Immature natural killer cell (primary cell): ENCODE measurements at regions not wholly inside any gene's neighbourhood (a gene's known extent, or its start where the extent isn't known, plus 50 kb on each side); places are given as distances from the start of the nearest gene placed in this dataset.

Experiments
- DNase-seq, 3 donors: peaks; one replicate each; pipeline ENCODE4 v3.0.0; 2022; ENCODE audit warnings: mixed read lengths in 1 of 3
- H3K27ac Mint-ChIP-seq, 6 donors: one replicate each; pipeline ENCODE4 v1.8.0; 2020; ENCODE audit warnings: mixed read lengths in 6 of 6, mild to moderate bottlenecking in 5 of 6, inconsistent platforms in 4 of 6, moderate library complexity in 3 of 6
- H3K27me3 Mint-ChIP-seq, 3 donors: one replicate each; pipeline ENCODE4 v1.8.0; 2020 to 2021; ENCODE audit warnings: low read depth in 3 of 3, mild to moderate bottlenecking in 3 of 3, mixed read lengths in 3 of 3, moderate library complexity in 3 of 3, inconsistent platforms in 1 of 3
- H3K36me3 Mint-ChIP-seq, 3 donors: one replicate each; pipeline ENCODE4 v1.8.0; 2020; ENCODE audit warnings: mixed read lengths in 3 of 3, inconsistent platforms in 2 of 3, mild to moderate bottlenecking in 2 of 3
- H3K4me1 Mint-ChIP-seq, 2 donors: one replicate each; pipeline ENCODE4 v1.8.0; 2020; ENCODE audit warnings: inconsistent platforms in 2 of 2, mild to moderate bottlenecking in 2 of 2, mixed read lengths in 2 of 2, moderate library complexity in 1 of 2
- H3K4me3 Mint-ChIP-seq, 5 donors: one replicate each; pipeline ENCODE4 v1.8.0; 2020; ENCODE audit warnings: mild to moderate bottlenecking in 5 of 5, mixed read lengths in 5 of 5, inconsistent platforms in 3 of 5, moderate library complexity in 3 of 5
- H3K9me3 Mint-ChIP-seq, 6 donors: one replicate each; pipeline ENCODE4 v1.8.0; 2020; ENCODE audit warnings: mild to moderate bottlenecking in 6 of 6, mixed read lengths in 6 of 6, inconsistent platforms in 4 of 6, moderate library complexity in 3 of 6

GRCh38 chr5:60014331-60014730 lies 120.8 kb upstream of the PDE4D start:
- no peak for DNase-seq
- Mint-ChIP-seq H3K4me1 (no peaks in the 10 kb centered on the region), H3K27ac (no peak overlapping the region), H3K36me3 (no peaks in the 10 kb centered on the region), H3K9me3 (peaks cover 4 to 21% (median 10%) of the 10 kb centered on the region in 6 donors), H3K27me3 (no peaks in the 10 kb centered on the region), H3K4me3 (no peak overlapping the region)

GRCh38 chr5:60010853-60011252 lies 117.3 kb upstream of the PDE4D start:
- Mint-ChIP-seq H3K4me3 (no peak overlapping the region), H3K36me3 (no peaks in the 10 kb centered on the region), H3K9me3 (peaks cover 2 to 21% (median 6%) of the 10 kb centered on the region in 6 donors), H3K4me1 (no peaks in the 10 kb centered on the region), H3K27ac (no peak overlapping the region), H3K27me3 (no peaks in the 10 kb centered on the region)
- no peak for DNase-seq

DNA sequence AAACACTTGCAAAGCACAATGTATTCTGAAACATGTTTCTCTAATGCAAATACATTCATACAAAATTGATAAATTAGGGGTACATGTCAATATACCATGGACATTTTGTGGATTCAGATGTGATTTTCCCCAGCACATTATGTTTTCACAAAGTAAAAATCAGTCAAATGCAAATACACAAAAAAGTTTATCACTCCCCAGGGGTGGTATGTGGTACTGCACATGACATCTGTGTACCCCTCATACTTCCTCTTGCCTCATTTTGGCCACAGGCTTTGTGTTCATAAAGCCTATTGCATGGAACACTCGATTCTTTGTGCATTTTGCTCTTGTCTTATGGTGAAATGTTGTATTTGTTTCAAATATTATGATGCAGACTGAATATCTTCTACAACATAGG lies 116.8 kb upstream of the PDE4D start:
- Mint-ChIP-seq H3K4me1 (no peaks in the 10 kb centered on the region), H3K27me3 (no peaks in the 10 kb centered on the region), H3K4me3 (no peak overlapping the region), H3K9me3 (peaks cover 2 to 19% (median 5%) of the 10 kb centered on the region in 6 donors), H3K36me3 (no peaks in the 10 kb centered on the region), H3K27ac (no peak overlapping the region)
- no peak for DNase-seq

DNA sequence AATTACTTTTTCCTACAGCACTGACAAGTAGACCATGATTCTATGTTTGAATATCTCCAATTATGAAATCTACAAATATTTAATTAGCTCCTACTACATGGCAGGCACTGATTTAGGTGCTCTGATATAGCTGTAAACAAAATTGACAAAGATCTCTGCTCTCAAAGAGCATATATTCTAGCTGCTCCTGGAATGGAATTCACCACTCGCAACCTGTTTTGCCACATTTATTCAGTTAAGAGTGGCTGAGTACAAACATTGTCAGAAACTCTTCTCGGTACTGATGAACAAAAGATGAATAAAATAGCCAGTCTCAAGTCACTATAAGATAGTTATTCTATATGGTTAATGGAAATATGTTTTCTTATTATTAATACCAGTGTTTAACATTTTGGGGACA lies 114.2 kb upstream of the PDE4D start:
- H3K4me1 Mint-ChIP-seq: no peaks in the 10 kb centered on the region
- H3K27me3 Mint-ChIP-seq: no peaks in the 10 kb centered on the region
- no peaks in the 10 kb centered on the region for H3K36me3 Mint-ChIP-seq
- H3K4me3 Mint-ChIP-seq: no peak overlapping the region
- no peak overlapping the region for H3K27ac Mint-ChIP-seq
- H3K9me3 Mint-ChIP-seq: peaks cover 0 to 8% (median 2%) of the 10 kb centered on the region in 6 donors
- DNase-seq: no peak

GRCh38 chr5:59999056-59999455 lies 105.5 kb upstream of the PDE4D start:
- H3K36me3 Mint-ChIP-seq: no peaks in the 10 kb centered on the region
- no peak overlapping the region for H3K4me3 Mint-ChIP-seq
- H3K4me1 Mint-ChIP-seq: no peaks in the 10 kb centered on the region

DNA sequence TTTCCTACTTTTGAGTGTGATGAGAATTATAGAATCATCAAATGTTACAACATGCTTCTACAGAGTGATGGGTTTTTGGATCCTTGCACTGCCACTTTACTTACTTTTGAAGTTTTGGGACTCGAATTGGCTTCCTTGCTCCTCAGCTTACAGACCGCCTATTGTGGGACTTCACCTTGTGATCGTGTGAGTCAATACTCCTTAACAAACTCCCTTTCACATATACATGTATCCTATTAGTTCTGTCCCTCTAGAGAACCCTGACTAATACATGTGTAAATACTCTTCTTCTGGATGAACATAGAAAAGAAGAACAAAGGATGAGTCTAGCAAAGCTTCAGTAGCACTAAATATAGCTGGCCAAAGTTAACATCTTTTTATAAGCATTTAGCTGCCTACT lies 98.7 kb upstream of the PDE4D start:
- Mint-ChIP-seq H3K36me3 (no peaks in the 10 kb centered on the region), H3K4me1 (no peaks in the 10 kb centered on the region), H3K27me3 (no peaks in the 10 kb centered on the region), H3K9me3 (peaks cover 0 to 17% (median 4%) of the 10 kb centered on the region in 6 donors), H3K4me3 (no peak overlapping the region), H3K27ac (no peak overlapping the region)
- no peak for DNase-seq

More at GRCh38 chr5:59999056-59999455, 105.5 kb upstream of the PDE4D start:
- Mint-ChIP-seq H3K27ac (no peak overlapping the region), H3K27me3 (no peaks in the 10 kb centered on the region), H3K9me3 (peaks cover 0 to 15% (median 8%) of the 10 kb centered on the region in 6 donors)
- no peak for DNase-seq

- Mint-ChIP-seq H3K9me3 (peaks cover 0 to 17% (median 6%) of the 10 kb centered on the region in 6 donors), H3K27me3 (no peaks in the 10 kb centered on the region), H3K36me3 (no peaks in the 10 kb centered on the region), H3K4me3 (no peak overlapping the region), H3K4me1 (no peaks in the 10 kb centered on the region), H3K27ac (no peak overlapping the region)
- DNase-seq: no peak
Measured at GRCh38 chr5:59988396-59988795, 94.9 kb upstream of the PDE4D start.

- Mint-ChIP-seq H3K4me1 (no peaks in the 10 kb centered on the region), H3K9me3 (peaks cover 0 to 25% (median 7%) of the 10 kb centered on the region in 6 donors), H3K27ac (no peak overlapping the region), H3K4me3 (no peak overlapping the region), H3K36me3 (no peaks in the 10 kb centered on the region), H3K27me3 (no peaks in the 10 kb centered on the region)
- no peak for DNase-seq
Measured at GRCh38 chr5:59976342-59976741, 82.8 kb upstream of the PDE4D start.

- Mint-ChIP-seq H3K9me3 (peaks cover 0 to 27% (median 8%) of the 10 kb centered on the region in 6 donors), H3K4me3 (no peak overlapping the region), H3K27me3 (no peaks in the 10 kb centered on the region), H3K27ac (no peak overlapping the region), H3K36me3 (no peaks in the 10 kb centered on the region), H3K4me1 (no peaks in the 10 kb centered on the region)
- DNase-seq: no peak
Measured at GRCh38 chr5:59972043-59972442, 78.5 kb upstream of the PDE4D start.

- DNase-seq: no peak
- Mint-ChIP-seq H3K9me3 (peaks cover 0 to 9% (median 5%) of the 10 kb centered on the region in 6 donors), H3K36me3 (no peaks in the 10 kb centered on the region), H3K4me3 (no peak overlapping the region), H3K4me1 (no peaks in the 10 kb centered on the region), H3K27ac (no peak overlapping the region), H3K27me3 (peaks cover 0 to 2% (median 2%) of the 10 kb centered on the region in 3 donors)
Measured at GRCh38 chr5:59959330-59959729, 65.8 kb upstream of the PDE4D start.

- Mint-ChIP-seq H3K27me3 (peaks cover 0 to 4% (median 2%) of the 10 kb centered on the region in 3 donors), H3K36me3 (no peaks in the 10 kb centered on the region), H3K4me1 (no peaks in the 10 kb centered on the region), H3K9me3 (peaks cover 3 to 9% (median 6%) of the 10 kb centered on the region in 6 donors), H3K4me3 (no peak overlapping the region), H3K27ac (no peak overlapping the region)
- DNase-seq: no peak
Measured at GRCh38 chr5:59956130-59956783, 62.7 kb upstream of the PDE4D start.

GRCh38 chr5:59955241-59955640 lies 61.7 kb upstream of the PDE4D start:
- H3K4me1 Mint-ChIP-seq: no peaks in the 10 kb centered on the region
- peaks cover 0 to 2% (median 2%) of the 10 kb centered on the region in 3 donors for H3K27me3 Mint-ChIP-seq
- no peak overlapping the region for H3K27ac Mint-ChIP-seq
- H3K4me3 Mint-ChIP-seq: no peak overlapping the region
- no peak for DNase-seq
- no peaks in the 10 kb centered on the region for H3K36me3 Mint-ChIP-seq
- peaks cover 3 to 9% (median 6%) of the 10 kb centered on the region in 6 donors for H3K9me3 Mint-ChIP-seq

DNA sequence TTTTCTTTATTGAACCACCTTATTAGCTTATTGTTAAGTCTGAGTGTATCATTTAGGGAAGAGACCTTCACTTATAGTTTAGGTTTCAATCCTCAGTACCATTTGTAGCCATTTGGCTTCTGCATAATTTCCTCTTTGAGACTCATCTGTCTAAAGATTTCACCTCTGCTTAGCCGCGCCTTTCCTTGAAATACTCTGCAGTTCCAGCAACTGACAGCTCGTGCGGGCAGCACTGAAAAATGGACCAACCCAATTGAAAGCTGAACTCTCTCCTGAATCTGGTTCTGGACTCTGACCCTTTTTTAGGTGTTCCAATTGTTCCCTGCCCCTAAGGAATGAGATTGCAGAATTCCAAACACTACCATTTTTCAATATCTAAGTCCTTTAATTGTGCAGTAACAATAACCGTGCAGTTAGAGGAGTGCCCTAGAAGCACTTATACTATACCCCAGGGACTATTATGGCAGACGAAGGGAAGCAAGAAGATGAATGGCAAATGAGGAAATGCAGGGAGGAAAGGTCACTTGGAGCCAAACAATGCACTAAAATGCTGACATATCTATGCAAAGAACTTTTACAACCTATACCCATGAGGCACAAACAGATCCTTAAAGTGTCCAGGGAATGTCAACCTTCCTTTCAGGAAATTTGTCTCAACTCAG lies 50.1 kb upstream of the PDE4D start:
- Mint-ChIP-seq H3K27me3 (peaks cover 0 to 1% (median 0%) of the 10 kb centered on the region in 3 donors), H3K4me3 (no peak overlapping the region), H3K4me1 (no peaks in the 10 kb centered on the region), H3K36me3 (no peaks in the 10 kb centered on the region), H3K27ac (no peak overlapping the region), H3K9me3 (peaks cover 0 to 22% (median 6%) of the 10 kb centered on the region in 6 donors)
- no peak for DNase-seq
